ENCODE measurements at regions not wholly inside any gene's neighbourhood (a gene's known extent, or its start where the extent isn't known, plus 50 kb on each side); places are given as distances from the start of the nearest gene placed in this dataset.

GRCh38 chr10:128708182-128708581, 582.0 kb upstream of the MKI67 start:
- intact Hi-C loops (cut with DNase I): no loop called here
- H3K36me3 ChIP-seq: no peaks in the 10 kb centered on the region
- 78 to 84% methylated on average over 9 of the region's 9 CpGs for WGBS, 2 donors
- no peaks in the 10 kb centered on the region for H3K4me1 ChIP-seq
- H3K9me3 ChIP-seq: no peaks in the 10 kb centered on the region
- no peak overlapping the region for H3K4me3 ChIP-seq
- no peak overlapping the region for H3K27ac ChIP-seq
- no peak for TF ChIP-seq POLR2A (IDR thresholded peaks at IDR 0.05)
- no peak for TF ChIP-seq CTCF (IDR thresholded peaks at IDR 0.05)
- no peak for TF ChIP-seq POLR2AphosphoS5 (IDR thresholded peaks at IDR 0.05)
- no peak for TF ChIP-seq EP300 (IDR thresholded peaks at IDR 0.05)
- no peak for DNase-seq
- peaks cover 0 to 4% (median 0%) of the 10 kb centered on the region in 3 donors for H3K27me3 ChIP-seq

GRCh38 chr10:128709686-128710085, 583.5 kb upstream of the MKI67 start:
- WGBS, 2 donors: 79 to 86% methylated on average over 12 of the region's 12 CpGs
- Histone ChIP-seq H3K9me3 (no peaks in the 10 kb centered on the region), H3K27me3 (peaks cover 0 to 4% (median 0%) of the 10 kb centered on the region in 3 donors), H3K4me3 (no peak overlapping the region), H3K27ac (no peak overlapping the region), H3K4me1 (no peaks in the 10 kb centered on the region), H3K36me3 (no peaks in the 10 kb centered on the region)
- DNase-seq: no peak
- no peak for TF ChIP-seq POLR2AphosphoS5 (IDR thresholded peaks at IDR 0.05)
- no peak for TF ChIP-seq POLR2A (IDR thresholded peaks at IDR 0.05)
- no peak for TF ChIP-seq EP300 (IDR thresholded peaks at IDR 0.05)
- no peak for TF ChIP-seq CTCF (IDR thresholded peaks at IDR 0.05)
- intact Hi-C loops (cut with DNase I): no loop called here

GRCh38 chr10:128710098-128710797, 584.0 kb upstream of the MKI67 start:
- no peaks in the 10 kb centered on the region for H3K36me3 ChIP-seq
- DNase-seq: no peak
- 37 to 43% methylated on average over 49 of the region's 49 CpGs for WGBS, 2 donors
- no peak overlapping the region for H3K4me3 ChIP-seq
- intact Hi-C loops (cut with DNase I): no loop called here
- peaks cover 0 to 4% (median 0%) of the 10 kb centered on the region in 3 donors for H3K27me3 ChIP-seq
- H3K9me3 ChIP-seq: no peaks in the 10 kb centered on the region
- H3K4me1 ChIP-seq: no peaks in the 10 kb centered on the region
- no peak for TF ChIP-seq CTCF (IDR thresholded peaks at IDR 0.05)
- TF ChIP-seq POLR2A (IDR thresholded peaks at IDR 0.05): no peak
- TF ChIP-seq POLR2AphosphoS5 (IDR thresholded peaks at IDR 0.05): no peak
- no peak for TF ChIP-seq EP300 (IDR thresholded peaks at IDR 0.05)
- no peak overlapping the region for H3K27ac ChIP-seq

GRCh38 chr10:128710798-128711183, 584.6 kb upstream of the MKI67 start:
- Histone ChIP-seq H3K9me3 (no peaks in the 10 kb centered on the region), H3K27me3 (peaks cover 0 to 4% (median 0%) of the 10 kb centered on the region in 3 donors), H3K4me1 (no peaks in the 10 kb centered on the region), H3K27ac (no peak overlapping the region), H3K36me3 (no peaks in the 10 kb centered on the region), H3K4me3 (no peak overlapping the region)
- intact Hi-C loops (cut with DNase I): no loop called here
- WGBS, 2 donors: 84 to 90% methylated on average over 8 of the region's 8 CpGs
- TF ChIP-seq POLR2AphosphoS5 (IDR thresholded peaks at IDR 0.05): no peak
- no peak for TF ChIP-seq EP300 (IDR thresholded peaks at IDR 0.05)
- no peak for TF ChIP-seq POLR2A (IDR thresholded peaks at IDR 0.05)
- TF ChIP-seq CTCF (IDR thresholded peaks at IDR 0.05): no peak
- no peak for DNase-seq

GRCh38 chr10:128711806-128712205, 585.6 kb upstream of the MKI67 start:
- H3K36me3 ChIP-seq: no peaks in the 10 kb centered on the region

More at GRCh38 chr10:128711806-128712205, 585.6 kb upstream of the MKI67 start:
- Histone ChIP-seq H3K4me1 (no peaks in the 10 kb centered on the region), H3K27ac (no peak overlapping the region), H3K4me3 (no peak overlapping the region), H3K9me3 (no peaks in the 10 kb centered on the region), H3K27me3 (peaks cover 0 to 4% (median 0%) of the 10 kb centered on the region in 3 donors)
- DNase-seq: no peak
- no peak for TF ChIP-seq CTCF (IDR thresholded peaks at IDR 0.05)
- no peak for TF ChIP-seq POLR2AphosphoS5 (IDR thresholded peaks at IDR 0.05)
- TF ChIP-seq EP300 (IDR thresholded peaks at IDR 0.05): no peak
- 92 to 95% methylated on average over 9 of the region's 9 CpGs for WGBS, 2 donors
- intact Hi-C loops (cut with DNase I): no loop called here

Measured in sigmoid colon (tissue), 6 donors.